ENCODE measurements at regions not wholly inside any gene's neighbourhood (a gene's known extent, or its start where the extent isn't known, plus 50 kb on each side); places are given as distances from the start of the nearest gene placed in this dataset.

DNA sequence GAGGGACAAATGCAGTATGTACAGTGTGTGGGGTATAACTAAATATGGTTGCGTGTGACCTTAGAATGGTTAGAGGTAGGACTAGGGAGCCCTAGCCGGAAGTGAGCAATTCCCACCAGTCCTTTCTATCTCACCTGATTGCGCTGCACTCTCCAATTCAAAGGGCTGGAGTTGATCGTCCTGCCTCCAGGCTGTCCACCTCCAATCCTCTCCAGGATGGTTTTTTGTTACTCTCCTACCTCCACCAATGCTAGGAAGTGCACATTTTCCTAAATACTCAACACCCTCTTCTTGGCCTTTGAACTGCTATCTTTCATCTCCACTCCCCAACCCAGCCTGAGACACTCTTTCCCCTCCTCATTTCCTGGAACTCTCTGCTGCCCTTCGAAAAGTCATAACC, 181.7 kb upstream of the ASIC2 start:
- no peak overlapping the region for H3K27ac ChIP-seq (ENCODE audit: low read length)
- no peaks in the 10 kb centered on the region for H3K36me3 ChIP-seq (replicated peaks; ENCODE audit: low read depth, low read length)
- H3K4me2 ChIP-seq (ENCODE audit: low read length): no peak overlapping the region
- no peak overlapping the region for H3K4me3 ChIP-seq (ENCODE audit: low read length)
- no peaks in the 10 kb centered on the region for H4K20me1 ChIP-seq (ENCODE audit: insufficient read depth, low read length)
- TF ChIP-seq EZH2phosphoT487 (IDR thresholded peaks at IDR 0.05; ENCODE audit: low read depth): no peak
- TF ChIP-seq, protein P1, sequence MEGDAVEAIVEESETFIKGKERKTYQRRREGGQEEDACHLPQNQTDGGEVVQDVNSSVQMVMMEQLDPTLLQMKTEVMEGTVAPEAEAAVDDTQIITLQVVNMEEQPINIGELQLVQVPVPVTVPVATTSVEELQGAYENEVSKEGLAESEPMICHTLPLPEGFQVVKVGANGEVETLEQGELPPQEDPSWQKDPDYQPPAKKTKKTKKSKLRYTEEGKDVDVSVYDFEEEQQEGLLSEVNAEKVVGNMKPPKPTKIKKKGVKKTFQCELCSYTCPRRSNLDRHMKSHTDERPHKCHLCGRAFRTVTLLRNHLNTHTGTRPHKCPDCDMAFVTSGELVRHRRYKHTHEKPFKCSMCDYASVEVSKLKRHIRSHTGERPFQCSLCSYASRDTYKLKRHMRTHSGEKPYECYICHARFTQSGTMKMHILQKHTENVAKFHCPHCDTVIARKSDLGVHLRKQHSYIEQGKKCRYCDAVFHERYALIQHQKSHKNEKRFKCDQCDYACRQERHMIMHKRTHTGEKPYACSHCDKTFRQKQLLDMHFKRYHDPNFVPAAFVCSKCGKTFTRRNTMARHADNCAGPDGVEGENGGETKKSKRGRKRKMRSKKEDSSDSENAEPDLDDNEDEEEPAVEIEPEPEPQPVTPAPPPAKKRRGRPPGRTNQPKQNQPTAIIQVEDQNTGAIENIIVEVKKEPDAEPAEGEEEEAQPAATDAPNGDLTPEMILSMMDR (IDR thresholded peaks at IDR 0.05; ENCODE audit: low read depth, low read length): no peak
- no peak overlapping the region for H2AFZ ChIP-seq (ENCODE audit: low read depth, low read length)
- H3K4me1 ChIP-seq (ENCODE audit: low read length): no peaks in the 10 kb centered on the region
- peaks cover 5% of the 10 kb centered on the region for H3K27me3 ChIP-seq (ENCODE audit: low read depth, low read length)
- H3K9ac ChIP-seq (ENCODE audit: low read length): no peak overlapping the region
- no peaks in the 10 kb centered on the region for H3K9me3 ChIP-seq (ENCODE audit: insufficient read depth, low read length)
- H3K79me2 ChIP-seq (ENCODE audit: low read length): no peaks in the 10 kb centered on the region

DNA sequence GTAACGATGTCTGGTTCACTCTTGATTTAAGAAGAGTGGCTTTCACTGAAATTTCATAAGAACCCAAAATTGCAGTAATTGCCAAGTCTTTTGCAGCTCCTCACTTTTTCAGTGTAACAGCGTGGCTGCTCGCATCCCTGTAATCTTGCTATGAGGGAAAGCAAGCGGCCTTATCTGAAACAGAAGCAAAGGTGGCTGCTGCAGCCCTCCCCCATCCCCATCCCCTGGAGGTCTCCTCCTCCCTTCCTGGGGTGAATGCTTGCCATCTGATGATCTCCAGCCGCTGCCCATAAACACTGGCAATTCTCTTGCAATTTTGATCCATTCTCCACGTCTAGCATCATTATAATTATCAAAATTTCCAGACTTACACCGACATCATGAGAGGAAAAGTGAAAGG, 182.5 kb upstream of the ASIC2 start:
- H3K4me2 ChIP-seq (ENCODE audit: low read length): no peak overlapping the region
- no peaks in the 10 kb centered on the region for H3K4me1 ChIP-seq (ENCODE audit: low read length)
- no peaks in the 10 kb centered on the region for H3K36me3 ChIP-seq (replicated peaks; ENCODE audit: low read depth, low read length)
- no peak for TF ChIP-seq EZH2phosphoT487 (IDR thresholded peaks at IDR 0.05; ENCODE audit: low read depth)
- TF ChIP-seq, protein P1 (IDR thresholded peaks at IDR 0.05; ENCODE audit: low read depth, low read length): no peak
- no peak overlapping the region for H3K9ac ChIP-seq (ENCODE audit: low read length)
- H4K20me1 ChIP-seq (ENCODE audit: insufficient read depth, low read length): no peaks in the 10 kb centered on the region
- no peaks in the 10 kb centered on the region for H3K79me2 ChIP-seq (ENCODE audit: low read length)
- no peak overlapping the region for H2AFZ ChIP-seq (ENCODE audit: low read depth, low read length)
- no peak overlapping the region for H3K4me3 ChIP-seq (ENCODE audit: low read length)
- peaks cover 6% of the 10 kb centered on the region for H3K27me3 ChIP-seq (ENCODE audit: low read depth, low read length)
- no peak overlapping the region for H3K27ac ChIP-seq (ENCODE audit: low read length)
- no peaks in the 10 kb centered on the region for H3K9me3 ChIP-seq (ENCODE audit: insufficient read depth, low read length)

DNA sequence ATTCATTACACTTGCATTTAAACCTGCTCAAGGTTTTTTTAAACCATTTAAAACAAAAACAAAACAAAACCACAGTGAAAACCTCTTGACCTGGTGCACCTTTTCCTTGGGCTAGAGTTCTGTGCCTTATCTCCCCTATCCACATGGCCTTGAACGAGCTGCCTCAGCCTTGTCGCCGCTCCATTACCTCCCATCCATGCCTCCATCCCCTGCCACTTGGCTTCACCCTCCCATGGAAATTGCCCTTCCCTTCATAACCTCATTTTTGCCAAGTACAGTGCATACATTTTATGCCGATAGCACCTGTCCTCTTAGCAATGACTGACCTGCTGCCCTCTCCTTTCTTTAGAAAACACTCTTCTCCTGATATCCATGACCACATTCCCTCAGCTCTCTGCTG, 188.6 kb upstream of the ASIC2 start:
- Histone ChIP-seq H3K4me2 (ENCODE audit: low read length) (no peak overlapping the region), H2AFZ (ENCODE audit: low read depth, low read length) (no peak overlapping the region), H3K9me3 (ENCODE audit: insufficient read depth, low read length) (no peaks in the 10 kb centered on the region), H3K79me2 (ENCODE audit: low read length) (no peaks in the 10 kb centered on the region), H3K36me3 (replicated peaks; ENCODE audit: low read depth, low read length) (no peaks in the 10 kb centered on the region), H3K27ac (ENCODE audit: low read length) (no peak overlapping the region), H4K20me1 (ENCODE audit: insufficient read depth, low read length) (no peaks in the 10 kb centered on the region), H3K9ac (ENCODE audit: low read length) (no peak overlapping the region), H3K27me3 (ENCODE audit: low read depth, low read length) (peaks cover 13% of the 10 kb centered on the region), H3K4me3 (ENCODE audit: low read length) (no peak overlapping the region), H3K4me1 (ENCODE audit: low read length) (no peaks in the 10 kb centered on the region)
- TF ChIP-seq EZH2phosphoT487 (IDR thresholded peaks at IDR 0.05; ENCODE audit: low read depth): no peak
- TF ChIP-seq, protein P1 (IDR thresholded peaks at IDR 0.05; ENCODE audit: low read depth, low read length): no peak

DNA sequence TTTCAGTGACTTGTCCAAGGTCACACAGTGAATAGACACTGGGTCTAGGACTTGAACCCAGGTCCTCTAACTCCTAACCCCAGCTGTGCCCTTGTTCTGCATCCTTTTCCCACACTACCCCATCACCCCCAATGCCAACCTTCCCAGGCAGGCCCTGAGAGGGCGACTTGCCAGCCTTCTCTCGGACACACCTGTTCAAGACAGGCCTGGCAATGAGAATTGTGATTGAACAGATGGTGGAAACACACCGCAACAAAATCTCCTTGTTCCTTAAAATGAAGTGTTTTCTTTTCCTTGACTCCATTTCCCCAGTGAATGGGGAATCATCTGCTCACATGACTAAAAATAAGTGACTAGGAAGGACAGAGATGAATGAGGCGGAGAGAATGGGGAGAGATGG, 189.5 kb upstream of the ASIC2 start:
- H3K4me1 ChIP-seq (ENCODE audit: low read length): no peaks in the 10 kb centered on the region
- no peaks in the 10 kb centered on the region for H4K20me1 ChIP-seq (ENCODE audit: insufficient read depth, low read length)
- H3K27ac ChIP-seq (ENCODE audit: low read length): no peak overlapping the region
- no peaks in the 10 kb centered on the region for H3K79me2 ChIP-seq (ENCODE audit: low read length)
- H2AFZ ChIP-seq (ENCODE audit: low read depth, low read length): no peak overlapping the region
- no peak for TF ChIP-seq EZH2phosphoT487 (IDR thresholded peaks at IDR 0.05; ENCODE audit: low read depth)
- TF ChIP-seq, protein P1 (IDR thresholded peaks at IDR 0.05; ENCODE audit: low read depth, low read length): no peak
- H3K36me3 ChIP-seq (replicated peaks; ENCODE audit: low read depth, low read length): no peaks in the 10 kb centered on the region
- no peak overlapping the region for H3K4me2 ChIP-seq (ENCODE audit: low read length)
- no peaks in the 10 kb centered on the region for H3K9me3 ChIP-seq (ENCODE audit: insufficient read depth, low read length)
- H3K9ac ChIP-seq (ENCODE audit: low read length): no peak overlapping the region
- H3K4me3 ChIP-seq (ENCODE audit: low read length): no peak overlapping the region
- H3K27me3 ChIP-seq (ENCODE audit: low read depth, low read length): 0 out of 2 replicates have a peak, but pooled peaks cover 8% of the 10 kb centered on the region

Data from OCI-LY3 (cell line).